ENCODE measurements at regions not wholly inside any gene's neighbourhood (a gene's known extent, or its start where the extent isn't known, plus 50 kb on each side); places are given as distances from the start of the nearest gene placed in this dataset.

- DNase-seq (ENCODE audit: low read depth, low spot score) (peak; percentile 26), ATAC-seq (peak; percentile 81)
- ChIA-PET CTCF (no interaction called here), POLR2A (no interaction called here), RAD21 (ENCODE audit: low non-redundant PET in 1 of 2, low total read pairs in 2 of 2, uncharacterized antibody in 2 of 2, unreplicated experiment in 2 of 2) (no interaction called here)
- Histone ChIP-seq H3K79me2 (ENCODE audit: insufficient read depth, low read length) (no peaks in the 10 kb centered on the region), H3K4me2 (ENCODE audit: low read length) (peak overlapping the region; percentile 50), H2AFZ (ENCODE audit: low read depth, low read length, poor library complexity, severe bottlenecking) (peak overlapping the region; percentile 10), H3K4me1 (ENCODE audit: control insufficient read depth in 1 of 2, insufficient read depth in 2 of 2, low read length in 2 of 2) (peaks cover 18 to 25% of the 10 kb centered on the region in 2 experiments), H3K27ac (ENCODE audit: low read depth, low read length) (no peak overlapping the region), H3K9me3 (ENCODE audit: control insufficient read depth in 1 of 2, insufficient read depth in 1 of 2, low read depth in 1 of 2, low read length in 2 of 2) (no peaks in the 10 kb centered on the region), H3K9ac (ENCODE audit: low read length) (no peak overlapping the region), H4K20me1 (ENCODE audit: insufficient read depth) (no peaks in the 10 kb centered on the region), H3K36me3 (ENCODE audit: control insufficient read depth in 1 of 2, insufficient read depth in 2 of 2, low read length in 2 of 2) (no peaks in the 10 kb centered on the region), H3K27me3 (ENCODE audit: insufficient read depth, low read length) (no peaks in the 10 kb centered on the region), H3K4me3 (replicated peaks in 1 of 2; ENCODE audit: low read depth in 1 of 2, low read length in 2 of 2) (no peak overlapping the region), H3K9me2 (ENCODE audit: insufficient read depth) (no peaks in the 10 kb centered on the region)
- intact Hi-C loops (cut with micrococcal nuclease), result no loop called here
- no TSS peak for BruUV-seq (replicated peaks)
- no peak for TF ChIP-seq POLR2A (IDR thresholded peaks at IDR 0.05; ENCODE audit: borderline replicate concordance, extremely low read depth, insufficient read depth, insufficient read length)
- peak; percentile 24; the same call in 1 of the 2 replicates for TF ChIP-seq POLR2AphosphoS5 (IDR thresholded peaks at IDR 0.05; ENCODE audit: low read depth, low read length)
- no peak for TF ChIP-seq EGR1 (IDR thresholded peaks at IDR 0.05; ENCODE audit: low read depth)
- no peak for TF ChIP-seq ATF3 (IDR thresholded peaks at IDR 0.05)
- TF ChIP-seq YY1 (IDR thresholded peaks at IDR 0.05; ENCODE audit: extremely low read depth, insufficient replicate concordance, low read depth, low read length), result no peak
- no peak for TF ChIP-seq MAX (IDR thresholded peaks at IDR 0.05)
- TF ChIP-seq RAD21 (IDR thresholded peaks at IDR 0.05; ENCODE audit: low read depth), result no peak
- TF ChIP-seq EZH2 (IDR thresholded peaks at IDR 0.05), result no peak
- TF ChIP-seq ELF1 (IDR thresholded peaks at IDR 0.05; ENCODE audit: borderline replicate concordance, low read depth), result no peak
- no peak for TF ChIP-seq SIN3A (IDR thresholded peaks at IDR 0.05; ENCODE audit: low read depth)
- peak; percentile 49; the same call in 1 of the 2 replicates for TF ChIP-seq FOSL1 (IDR thresholded peaks at IDR 0.05; ENCODE audit: low read depth)
- no peak for TF ChIP-seq ZFX (IDR thresholded peaks at IDR 0.05)
- no peak for TF ChIP-seq REST (IDR thresholded peaks at IDR 0.05; ENCODE audit: low read depth)
- TF ChIP-seq SRF (IDR thresholded peaks at IDR 0.05; ENCODE audit: low read depth), result no peak
- no peak for TF ChIP-seq EZH2phosphoT487 (IDR thresholded peaks at IDR 0.05; ENCODE audit: borderline replicate concordance)
- TF ChIP-seq JUND (IDR thresholded peaks at IDR 0.05), result peak; percentile 66
- no peak for TF ChIP-seq ZBTB33 (IDR thresholded peaks at IDR 0.05; ENCODE audit: extremely low read depth, insufficient replicate concordance, low read length)
- peak; percentile 55; the same call in 1 of the 2 replicates for TF ChIP-seq CEBPB (IDR thresholded peaks at IDR 0.05; ENCODE audit: low read depth)
- no peak for TF ChIP-seq CTCF (IDR thresholded peaks at IDR 0.05 in 2 of 3, conservative IDR thresholded peaks at IDR 0.05 in 1 of 3; ENCODE audit: borderline replicate concordance in 1 of 3, insufficient read depth in 1 of 3, low read depth in 2 of 3, low read length in 2 of 3)
Measured at GRCh38 chr7:46746695-46747687, 825.9 kb upstream of the IGFBP3 start.
